ENCODE measurements at regions not wholly inside any gene's neighbourhood (a gene's known extent, or its start where the extent isn't known, plus 50 kb on each side); places are given as distances from the start of the nearest gene placed in this dataset.

GRCh38 chr2:83956991-83957390, 502.1 kb downstream of the SUCLG1 start:
- no peak overlapping the region for H3K4me3 ChIP-seq (ENCODE audit: low read depth, low read length)
- TF ChIP-seq CTCF (IDR thresholded peaks at IDR 0.05; ENCODE audit: low read depth, low read length, missing control alignments) = no peak
- DNase-seq (ENCODE audit: low read depth) = no peak

GRCh38 chr2:83953697-83954096, 505.4 kb downstream of the SUCLG1 start:
- no peak for TF ChIP-seq CTCF (IDR thresholded peaks at IDR 0.05; ENCODE audit: low read depth, low read length, missing control alignments)
- no peak overlapping the region for H3K4me3 ChIP-seq (ENCODE audit: low read depth, low read length)
- DNase-seq (ENCODE audit: low read depth) = no peak

- no peak for TF ChIP-seq CTCF (IDR thresholded peaks at IDR 0.05; ENCODE audit: low read depth, low read length, missing control alignments)
- no peak for DNase-seq (ENCODE audit: low read depth)
- no peak overlapping the region for H3K4me3 ChIP-seq (ENCODE audit: low read depth, low read length)
Observed at GRCh38 chr2:83951378-83951947, 507.6 kb downstream of the SUCLG1 start.

GRCh38 chr2:83949361-83949760, 509.7 kb downstream of the SUCLG1 start:
- H3K4me3 ChIP-seq (ENCODE audit: low read depth, low read length) = no peak overlapping the region
- TF ChIP-seq CTCF (IDR thresholded peaks at IDR 0.05; ENCODE audit: low read depth, low read length, missing control alignments) = no peak
- no peak for DNase-seq (ENCODE audit: low read depth)

- no peak overlapping the region for H3K4me3 ChIP-seq (ENCODE audit: low read depth, low read length)
- no peak for DNase-seq (ENCODE audit: low read depth)
Observed at GRCh38 chr2:83944191-83944590, 514.9 kb downstream of the SUCLG1 start.

GRCh38 chr2:83943265-83943664, 515.8 kb downstream of the SUCLG1 start:
- TF ChIP-seq CTCF (IDR thresholded peaks at IDR 0.05; ENCODE audit: low read depth, low read length, missing control alignments) = no peak
- DNase-seq (ENCODE audit: low read depth) = no peak
- no peak overlapping the region for H3K4me3 ChIP-seq (ENCODE audit: low read depth, low read length)

More at GRCh38 chr2:83944191-83944590, 514.9 kb downstream of the SUCLG1 start:
- TF ChIP-seq CTCF (IDR thresholded peaks at IDR 0.05; ENCODE audit: low read depth, low read length, missing control alignments) = no peak

- no peak overlapping the region for H3K4me3 ChIP-seq (ENCODE audit: low read depth, low read length)
- no peak for TF ChIP-seq CTCF (IDR thresholded peaks at IDR 0.05; ENCODE audit: low read depth, low read length, missing control alignments)
- DNase-seq (ENCODE audit: low read depth) = no peak
Observed at GRCh38 chr2:83941886-83942285, 517.2 kb downstream of the SUCLG1 start.
